Sigmoid colon (tissue), 6 donors: ENCODE measurements at regions not wholly inside any gene's neighbourhood (a gene's known extent, or its start where the extent isn't known, plus 50 kb on each side); places are given as distances from the start of the nearest gene placed in this dataset.

Experiments
- DNase-seq: peaks from one replicate; pipeline ENCODE4 v3.0.0-alpha.2; 2019
- H3K27ac ChIP-seq, 4 donors: fragments of 200-600 bp; sonication (generic); one replicate each; pipeline ENCODE4 v1.5.1; 2016 to 2019; ENCODE audit warnings: mild to moderate bottlenecking in 1 of 4
- H3K27me3 ChIP-seq, 3 donors: fragments of 200-600 bp; sonication (generic); one replicate each; pipeline ENCODE4 v1.5.1; 2019; ENCODE audit warnings: mild to moderate bottlenecking in 1 of 3
- H3K36me3 ChIP-seq, 4 donors: fragments of 200-600 bp; sonication (generic); one replicate each; pipeline ENCODE4 v1.5.1; 2016 to 2019
- H3K4me1 ChIP-seq, 4 donors: fragments of 200-600 bp; sonication (generic); one replicate each; pipeline ENCODE4 v1.5.1; 2017 to 2019
- H3K4me3 ChIP-seq, 4 donors: fragments of 200-600 bp; sonication (generic); one replicate each; pipeline ENCODE4 v1.5.1; 2017 to 2019; ENCODE audit warnings: mild to moderate bottlenecking in 2 of 4, moderate library complexity in 1 of 4
- H3K9me3 ChIP-seq, 4 donors: fragments of 200-600 bp in 3 of 4; sonication (generic) in 3 of 4; one replicate each; pipeline versions ENCODE4 v1.5.1 to v1.6.1; 2013 to 2019
- EP300 ChIP-seq, 4 donors: sonication (generic); formaldehyde crosslinking; IDR thresholded peaks; one replicate each; pipeline ENCODE4 v1.6.1; 2017; ENCODE audit warnings: antibody characterized with exemption in 4 of 4
- POLR2A ChIP-seq, 2 donors: fragments of 450-650 bp; IDR thresholded peaks; one replicate each; pipeline ENCODE4 v1.6.1; 2016; ENCODE audit warnings: antibody characterized with exemption in 2 of 2, mild to moderate bottlenecking in 2 of 2, moderate library complexity in 2 of 2
- POLR2AphosphoS5 ChIP-seq, 4 donors: sonication (generic); formaldehyde crosslinking; IDR thresholded peaks; one replicate each; pipeline ENCODE4 v1.6.1; 2017; ENCODE audit warnings: antibody characterized with exemption in 4 of 4
- WGBS, 2 donors: extraction: QIAGEN DNeasy Blood & Tissue Kit; methylation state at CpG; one replicate each; pipeline ENCODE4 v1.1.7; 2013; 5-methylcytosine and 5-hydroxymethylcytosine counted together
- intact Hi-C: fragments of 100-400 bp; cut with DNase I; formaldehyde crosslinking; loops from one replicate; pipeline ENCODE4 v1.15.1; 2023
- TF ChIP-seq, protein P1 (sequence below), 4 experiments: fragments of 450-650 bp in 3 of 4; fragments of 200-600 bp in 1 of 4; IDR thresholded peaks; one replicate each; pipeline ENCODE4 v1.5.1; 2016 to 2019; ENCODE audit warnings: antibody characterized with exemption in 4 of 4, mild to moderate bottlenecking in 3 of 4, moderate library complexity in 2 of 4
- donor health status: healthy with polysubstance abuse.
- donor health status: healthy.

DNA sequence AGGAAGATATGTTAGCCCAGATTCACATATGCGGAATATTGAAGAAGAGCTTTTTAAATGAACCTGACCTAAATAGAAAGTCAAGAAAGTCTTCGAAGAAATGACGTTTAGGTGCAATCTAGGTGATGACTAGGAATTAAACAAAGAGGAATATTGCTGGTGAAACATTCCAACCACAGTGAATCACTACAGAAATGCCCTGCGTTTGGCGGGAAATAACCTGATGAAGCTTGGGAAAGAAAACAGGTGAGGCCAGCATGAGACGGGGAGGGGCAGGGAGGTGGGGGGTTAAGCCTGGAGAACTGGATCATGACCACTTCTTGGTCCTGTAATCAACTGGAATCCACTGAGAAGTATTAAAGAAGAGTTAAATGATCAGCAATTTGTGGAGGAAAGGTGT lies 299.4 kb upstream of the VSTM2A start:
- DNase-seq = no peak
- no peaks in the 10 kb centered on the region for H3K27me3 ChIP-seq
- intact Hi-C loops = no loop called here
- H3K9me3 ChIP-seq = no peaks in the 10 kb centered on the region
- TF ChIP-seq POLR2A (IDR thresholded peaks at IDR 0.05) (no peak), POLR2AphosphoS5 (IDR thresholded peaks at IDR 0.05) (no peak), EP300 (IDR thresholded peaks at IDR 0.05) (no peak)
- TF ChIP-seq, protein P1, sequence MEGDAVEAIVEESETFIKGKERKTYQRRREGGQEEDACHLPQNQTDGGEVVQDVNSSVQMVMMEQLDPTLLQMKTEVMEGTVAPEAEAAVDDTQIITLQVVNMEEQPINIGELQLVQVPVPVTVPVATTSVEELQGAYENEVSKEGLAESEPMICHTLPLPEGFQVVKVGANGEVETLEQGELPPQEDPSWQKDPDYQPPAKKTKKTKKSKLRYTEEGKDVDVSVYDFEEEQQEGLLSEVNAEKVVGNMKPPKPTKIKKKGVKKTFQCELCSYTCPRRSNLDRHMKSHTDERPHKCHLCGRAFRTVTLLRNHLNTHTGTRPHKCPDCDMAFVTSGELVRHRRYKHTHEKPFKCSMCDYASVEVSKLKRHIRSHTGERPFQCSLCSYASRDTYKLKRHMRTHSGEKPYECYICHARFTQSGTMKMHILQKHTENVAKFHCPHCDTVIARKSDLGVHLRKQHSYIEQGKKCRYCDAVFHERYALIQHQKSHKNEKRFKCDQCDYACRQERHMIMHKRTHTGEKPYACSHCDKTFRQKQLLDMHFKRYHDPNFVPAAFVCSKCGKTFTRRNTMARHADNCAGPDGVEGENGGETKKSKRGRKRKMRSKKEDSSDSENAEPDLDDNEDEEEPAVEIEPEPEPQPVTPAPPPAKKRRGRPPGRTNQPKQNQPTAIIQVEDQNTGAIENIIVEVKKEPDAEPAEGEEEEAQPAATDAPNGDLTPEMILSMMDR (IDR thresholded peaks at IDR 0.05) = no peak
- no peaks in the 10 kb centered on the region for H3K4me1 ChIP-seq
- WGBS, 2 donors = 94 to 96% methylated on average over 6 of the region's 6 CpGs
- no peak overlapping the region for H3K27ac ChIP-seq
- H3K4me3 ChIP-seq = no peak overlapping the region
- no peaks in the 10 kb centered on the region for H3K36me3 ChIP-seq

DNA sequence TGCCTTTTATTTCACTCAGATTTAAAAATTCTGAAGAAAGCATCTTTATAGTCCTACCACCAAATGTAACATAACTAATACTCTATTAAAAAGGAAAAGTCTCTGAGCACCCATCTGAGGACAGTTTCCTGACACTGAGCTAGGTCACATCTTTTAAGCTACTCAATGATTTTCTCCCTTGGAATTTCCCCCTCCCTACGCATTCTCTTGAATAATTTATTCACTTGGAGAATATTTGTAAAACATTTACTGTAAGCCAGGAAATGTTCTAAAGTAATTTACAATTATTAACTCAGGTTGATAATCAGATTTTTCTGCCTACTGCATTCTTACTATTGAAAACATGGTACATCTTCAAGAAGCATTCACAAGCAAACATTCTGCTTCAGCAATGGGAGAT lies 297.2 kb upstream of the VSTM2A start:
- H3K4me3 ChIP-seq = no peak overlapping the region
- DNase-seq = no peak
- H3K27ac ChIP-seq = no peak overlapping the region
- TF ChIP-seq POLR2AphosphoS5 (IDR thresholded peaks at IDR 0.05) (no peak), POLR2A (IDR thresholded peaks at IDR 0.05) (no peak), EP300 (IDR thresholded peaks at IDR 0.05) (no peak)
- TF ChIP-seq, protein P1 (IDR thresholded peaks at IDR 0.05) = no peak
- intact Hi-C loops = no loop called here
- H3K27me3 ChIP-seq = no peaks in the 10 kb centered on the region
- no peaks in the 10 kb centered on the region for H3K9me3 ChIP-seq
- WGBS, 2 donors = 84 to 89% methylated on average over 1 of the region's 1 CpG
- H3K4me1 ChIP-seq = no peaks in the 10 kb centered on the region
- H3K36me3 ChIP-seq = no peaks in the 10 kb centered on the region

DNA sequence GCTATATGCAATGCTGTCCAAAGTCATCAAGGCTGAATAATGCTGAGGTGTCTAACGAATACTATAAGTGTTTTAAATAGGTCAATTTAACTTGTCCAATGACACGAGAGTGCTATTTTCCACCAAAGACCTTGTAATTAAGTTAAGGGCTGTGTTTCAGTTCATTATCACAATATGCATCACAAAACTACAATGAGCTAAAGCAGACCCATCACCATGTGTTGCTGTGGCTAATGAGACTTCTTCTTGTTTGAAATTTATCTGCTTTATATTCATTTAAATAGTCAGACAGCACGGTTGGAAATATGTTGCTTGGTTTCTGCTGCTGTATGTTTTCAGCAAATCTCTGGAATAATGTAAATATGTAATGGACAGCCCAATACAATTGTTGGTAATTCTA lies 292.5 kb upstream of the VSTM2A start:
- no peak for DNase-seq
- 77 to 82% methylated on average over 3 of the region's 3 CpGs for WGBS, 2 donors
- H3K27ac ChIP-seq = no peak overlapping the region
- H3K4me3 ChIP-seq = no peak overlapping the region
- H3K9me3 ChIP-seq = no peaks in the 10 kb centered on the region
- peaks cover 0 to 4% (median 0%) of the 10 kb centered on the region in 4 donors for H3K4me1 ChIP-seq
- TF ChIP-seq, protein P1 (IDR thresholded peaks at IDR 0.05) = no peak
- H3K36me3 ChIP-seq = no peaks in the 10 kb centered on the region
- no peaks in the 10 kb centered on the region for H3K27me3 ChIP-seq
- intact Hi-C loops = no loop called here

DNA sequence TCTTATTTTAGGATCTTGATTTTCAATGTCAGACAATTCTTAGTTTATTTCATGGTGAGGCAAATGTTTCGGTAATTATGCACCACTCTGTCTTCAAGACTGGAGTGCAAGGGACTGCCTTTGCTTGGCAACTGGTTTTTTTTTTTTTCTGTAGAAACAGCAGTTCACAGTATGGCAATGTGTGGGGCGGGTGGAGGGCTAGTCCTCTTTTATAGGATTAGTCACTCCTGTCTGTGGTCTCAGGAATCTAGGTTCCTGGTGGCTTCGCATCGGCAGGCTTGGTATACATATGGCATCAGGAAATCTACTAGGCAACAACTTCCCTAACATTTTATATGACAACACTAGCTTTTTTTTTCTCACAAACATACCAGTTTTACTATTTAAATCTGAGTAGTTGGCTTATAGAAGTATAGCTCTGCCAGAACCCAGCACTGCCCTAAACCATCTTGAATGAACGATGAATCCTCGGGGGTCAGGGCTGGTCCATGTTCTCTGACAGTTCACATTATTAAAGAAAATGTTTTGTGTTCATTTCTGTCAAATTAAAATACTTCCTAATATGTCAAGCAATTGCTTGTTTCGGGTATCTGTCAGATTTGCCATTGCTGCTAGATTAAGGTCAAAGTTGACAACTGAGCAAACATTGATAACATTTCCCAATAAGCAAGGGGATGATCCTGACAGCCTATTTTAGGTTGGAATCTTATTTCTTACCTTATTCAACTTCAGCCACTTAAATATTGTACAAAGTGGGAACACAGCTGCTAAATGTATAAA lies 289.7 kb upstream of the VSTM2A start:
- H3K36me3 ChIP-seq = no peaks in the 10 kb centered on the region
- H3K9me3 ChIP-seq = peaks cover 0 to 4% (median 0%) of the 10 kb centered on the region in 4 donors
- no peaks in the 10 kb centered on the region for H3K27me3 ChIP-seq
- intact Hi-C loops = no loop called here
- DNase-seq = no peak
- no peak overlapping the region for H3K27ac ChIP-seq
- no peak overlapping the region for H3K4me3 ChIP-seq
- H3K4me1 ChIP-seq = peaks cover 0 to 4% (median 0%) of the 10 kb centered on the region in 4 donors
- TF ChIP-seq, protein P1 (IDR thresholded peaks at IDR 0.05) = no peak
- TF ChIP-seq POLR2AphosphoS5 (IDR thresholded peaks at IDR 0.05) = no peak
- no peak for TF ChIP-seq POLR2A (IDR thresholded peaks at IDR 0.05)
- no peak for TF ChIP-seq EP300 (IDR thresholded peaks at IDR 0.05)
- WGBS, 2 donors = 76% methylated on average over 7 of the region's 7 CpGs

DNA sequence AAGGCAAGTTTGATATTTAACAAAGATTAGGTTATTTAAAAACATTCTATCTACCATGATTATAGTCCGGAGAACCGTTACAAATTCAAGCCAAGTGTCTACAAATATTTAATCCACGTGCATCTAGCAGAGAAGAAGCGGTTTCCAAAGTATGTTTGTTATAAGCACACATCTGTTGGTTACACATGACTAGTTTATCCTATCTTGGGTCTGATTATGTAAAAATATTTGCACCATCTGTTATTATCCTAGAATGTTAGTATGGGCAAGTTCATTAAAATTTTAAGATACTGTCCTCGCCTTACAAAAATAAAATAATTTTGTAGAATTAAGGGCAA lies 289.2 kb upstream of the VSTM2A start:
- Histone ChIP-seq H3K4me3 (no peak overlapping the region), H3K27ac (no peak overlapping the region), H3K9me3 (peaks cover 0 to 4% (median 0%) of the 10 kb centered on the region in 4 donors), H3K27me3 (no peaks in the 10 kb centered on the region), H3K4me1 (peaks cover 0 to 4% (median 0%) of the 10 kb centered on the region in 4 donors), H3K36me3 (no peaks in the 10 kb centered on the region)
- intact Hi-C loops = no loop called here
- no peak for DNase-seq
- no peak for TF ChIP-seq POLR2AphosphoS5 (IDR thresholded peaks at IDR 0.05)
- TF ChIP-seq, protein P1 (IDR thresholded peaks at IDR 0.05) = no peak
- no peak for TF ChIP-seq EP300 (IDR thresholded peaks at IDR 0.05)
- no peak for TF ChIP-seq POLR2A (IDR thresholded peaks at IDR 0.05)
- WGBS, 2 donors = 66 to 68% methylated on average over 5 of the region's 5 CpGs
